ENCODE measurements at regions not wholly inside any gene's neighbourhood (a gene's known extent, or its start where the extent isn't known, plus 50 kb on each side); places are given as distances from the start of the nearest gene placed in this dataset.

- Mint-ChIP-seq H3K9me3 (no peaks in the 10 kb centered on the region), H3K27ac (no peak overlapping the region), H3K36me3 (ENCODE audit: insufficient read depth in 1 of 3, low read depth in 3 of 3) (no peaks in the 10 kb centered on the region), H3K27me3 (ENCODE audit: low read depth) (no peaks in the 10 kb centered on the region), H3K4me3 (no peak overlapping the region), H3K4me1 (peaks cover 9 to 10% of the 10 kb centered on the region in 2 experiments)
- Histone ChIP-seq H3K27me3 (ENCODE audit: insufficient read depth, low read length) (no peaks in the 10 kb centered on the region), H3K9ac (ENCODE audit: extremely low read depth, insufficient read length, low read length) (no peak overlapping the region), H3K4ac (ENCODE audit: low read depth, low read length) (no peak overlapping the region), H4K5ac (ENCODE audit: insufficient read length, low read depth, low read length) (no peak overlapping the region), H2BK12ac (ENCODE audit: insufficient read length, low read depth, low read length) (no peak overlapping the region), H3K79me1 (ENCODE audit: insufficient read depth, low read depth, low read length, poor library complexity, severe bottlenecking) (no peaks in the 10 kb centered on the region), H3K14ac (ENCODE audit: insufficient read depth, low read length) (no peak overlapping the region), H3K23me2 (ENCODE audit: insufficient read length, low read depth, low read length, poor library complexity, severe bottlenecking) (no peaks in the 10 kb centered on the region), H4K91ac (ENCODE audit: insufficient read length, low read depth, low read length) (no peak overlapping the region), H2BK15ac (ENCODE audit: low read depth, low read length) (no peak overlapping the region), H3K4me2 (ENCODE audit: insufficient read depth, insufficient read length, low read length) (no peak overlapping the region), H2BK5ac (ENCODE audit: insufficient read length, low read length) (no peak overlapping the region), H4K20me1 (ENCODE audit: control insufficient read depth, insufficient read depth, insufficient read length) (no peaks in the 10 kb centered on the region), H3T11ph (ENCODE audit: low read length) (no peak overlapping the region), H4K8ac (replicated peaks; ENCODE audit: insufficient read length, low read depth, low read length) (no peak overlapping the region), H3K79me2 (ENCODE audit: insufficient read depth, low read length) (no peaks in the 10 kb centered on the region), H2AK5ac (ENCODE audit: insufficient read length, low read length) (no peak overlapping the region), H3K27ac (ENCODE audit: insufficient read length, low read depth, low read length) (no peak overlapping the region), H3K23ac (ENCODE audit: insufficient read length, low read depth, low read length) (no peak overlapping the region), H2BK120ac (ENCODE audit: low read depth, low read length, poor library complexity, severe bottlenecking) (no peak overlapping the region), H3K9me3 (ENCODE audit: control insufficient read depth, low read depth, low read length) (no peaks in the 10 kb centered on the region), H2BK20ac (ENCODE audit: low read depth, low read length, poor library complexity, severe bottlenecking) (no peak overlapping the region), H3K18ac (ENCODE audit: insufficient read length, low read depth, low read length) (no peak overlapping the region), H2AFZ (ENCODE audit: low read length) (no peak overlapping the region), H3K56ac (ENCODE audit: insufficient read length, low read depth, low read length) (no peak overlapping the region), H3K4me1 (ENCODE audit: insufficient read depth, low read length) (no peaks in the 10 kb centered on the region)
- peak; percentile 64 for TF ChIP-seq CTCF (conservative IDR thresholded peaks at IDR 0.05)
- WGBS (ENCODE audit: extremely low coverage, insufficient read length, low lambda C conversion rate), result no CpG with 5 or more reads among the region's 4 CpGs
- DNase-seq, result no peak
Measured at GRCh38 chr2:220460257-220460985, 833.0 kb downstream of the SLC4A3 start.
